HG03565 (cell line): ENCODE measurements at regions not wholly inside any gene's neighbourhood (a gene's known extent, or its start where the extent isn't known, plus 50 kb on each side); places are given as distances from the start of the nearest gene placed in this dataset.
"Not testable (repeated sequence)": the region's sequence is repeated elsewhere in the genome, so short reads cannot be mapped to it uniquely, and the experiment has no call there.

Experiments
- ATAC-seq: cut with Tn5 transposase; IDR thresholded peaks from one replicate; pipeline ENCODE4 v1.9.1; 2021; ENCODE audit warnings: mild to moderate bottlenecking, moderate library complexity; ENCODE audit not compliant: unreplicated experiment

- ATAC-seq: no peak
Measured at GRCh38 chr15:20369500-20369899, 172.1 kb downstream of the GOLGA6L6 start.

- no peak for ATAC-seq
Measured at GRCh38 chr15:20368974-20369373, 172.6 kb downstream of the GOLGA6L6 start.

GRCh38 chr15:20367093-20367492 lies 174.5 kb downstream of the GOLGA6L6 start:
- ATAC-seq: no peak

- ATAC-seq: not testable (repeated sequence)
Measured at GRCh38 chr15:20363591-20363990, 178.0 kb downstream of the GOLGA6L6 start.

GRCh38 chr15:20361091-20361490 lies 180.5 kb downstream of the GOLGA6L6 start:
- ATAC-seq: no peak

- no peak for ATAC-seq
Measured at GRCh38 chr15:20358779-20359414, 182.7 kb downstream of the GOLGA6L6 start.

GRCh38 chr15:20358066-20358778 lies 183.4 kb downstream of the GOLGA6L6 start:
- ATAC-seq: no peak

GRCh38 chr15:20357481-20358065 lies 184.0 kb downstream of the GOLGA6L6 start:
- ATAC-seq: no peak

- ATAC-seq: no peak
Measured at GRCh38 chr15:20356911-20357480, 184.6 kb downstream of the GOLGA6L6 start.

- peak; percentile 54 for ATAC-seq
Measured at GRCh38 chr15:20356444-20356910, 185.1 kb downstream of the GOLGA6L6 start.

- ATAC-seq: no peak
Measured at GRCh38 chr15:20355256-20355868, 186.2 kb downstream of the GOLGA6L6 start.

- ATAC-seq: not testable (repeated sequence)
Measured at GRCh38 chr15:20354884-20355223, 186.7 kb downstream of the GOLGA6L6 start.

GRCh38 chr15:20353966-20354883 lies 187.4 kb downstream of the GOLGA6L6 start:
- no peak for ATAC-seq

- ATAC-seq: no peak
Measured at GRCh38 chr15:20352241-20353200, 189.1 kb downstream of the GOLGA6L6 start.

GRCh38 chr15:20351448-20351971 lies 190.1 kb downstream of the GOLGA6L6 start:
- ATAC-seq: no peak

- no peak for ATAC-seq
Measured at GRCh38 chr15:20349774-20350498, 191.7 kb downstream of the GOLGA6L6 start.

GRCh38 chr15:20348900-20349773 lies 192.5 kb downstream of the GOLGA6L6 start:
- ATAC-seq: no peak
